Prostate gland (tissue), 2 donors: ENCODE measurements at regions not wholly inside any gene's neighbourhood (a gene's known extent, or its start where the extent isn't known, plus 50 kb on each side); places are given as distances from the start of the nearest gene placed in this dataset.
"Not testable (repeated sequence)": the region's sequence is repeated elsewhere in the genome, so short reads cannot be mapped to it uniquely, and the experiment has no call there.

ENCODE experiments used
- DNase-seq: peaks from one replicate; pipeline ENCODE4 v3.0.0-alpha.2; 2019; ENCODE audit warnings: low spot score
- H3K27ac ChIP-seq, 2 donors: fragments of 200-600 bp; sonication (generic); 2 replicates each; pipeline ENCODE4 v1.5.1; 2017 to 2019
- H3K27me3 ChIP-seq: fragments of 200-600 bp; sonication (generic); replicated peaks from 2 replicates; pipeline ENCODE4 v1.5.1; 2019; ENCODE audit not compliant: insufficient read depth
- H3K36me3 ChIP-seq, 2 donors: fragments of 200-600 bp; sonication (generic); 1 replicate in 1 of 2; 2 replicates in 1 of 2; pipeline versions ENCODE4 v1.5.1 to v1.8.1; 2017 to 2019
- H3K4me1 ChIP-seq: fragments of 200-600 bp; sonication (generic); replicated peaks from 2 replicates; pipeline ENCODE4 v1.5.1; 2019
- H3K4me3 ChIP-seq, 2 donors: fragments of 200-600 bp; sonication (generic); 2 replicates each; pipeline ENCODE4 v1.5.1; 2017 to 2019
- H3K9me3 ChIP-seq: fragments of 200-600 bp; sonication (generic); 2 replicates; pipeline ENCODE4 v1.5.1; 2017
- POLR2A ChIP-seq: fragments of 450-650 bp; IDR thresholded peaks from one replicate; pipeline ENCODE4 v1.6.1; 2016; ENCODE audit warnings: antibody characterized with exemption, mild to moderate bottlenecking
- POLR2AphosphoS5 ChIP-seq: sonication (generic); formaldehyde crosslinking; IDR thresholded peaks from one replicate; pipeline ENCODE4 v1.6.1; 2017; ENCODE audit warnings: antibody characterized with exemption
- WGBS: methylation state at CpG from one replicate; pipeline ENCODE4 v1.1.5; 2018; 5-methylcytosine and 5-hydroxymethylcytosine counted together
- intact Hi-C: fragments of 100-400 bp; cut with DNase I; formaldehyde crosslinking; loops from one replicate; pipeline ENCODE4 v1.14.2; 2022
- TF ChIP-seq, protein P1 (sequence below), 4 experiments: fragments of 200-600 bp in 2 of 4; fragments of 450-650 bp in 2 of 4; sonication (generic) in 2 of 4; IDR thresholded peaks; 1 replicate in 3 of 4; 2 replicates in 1 of 4; pipeline ENCODE4 v1.5.1; 2016 to 2019; ENCODE audit warnings: antibody characterized with exemption in 4 of 4, mild to moderate bottlenecking in 2 of 4, moderate library complexity in 2 of 4

DNA sequence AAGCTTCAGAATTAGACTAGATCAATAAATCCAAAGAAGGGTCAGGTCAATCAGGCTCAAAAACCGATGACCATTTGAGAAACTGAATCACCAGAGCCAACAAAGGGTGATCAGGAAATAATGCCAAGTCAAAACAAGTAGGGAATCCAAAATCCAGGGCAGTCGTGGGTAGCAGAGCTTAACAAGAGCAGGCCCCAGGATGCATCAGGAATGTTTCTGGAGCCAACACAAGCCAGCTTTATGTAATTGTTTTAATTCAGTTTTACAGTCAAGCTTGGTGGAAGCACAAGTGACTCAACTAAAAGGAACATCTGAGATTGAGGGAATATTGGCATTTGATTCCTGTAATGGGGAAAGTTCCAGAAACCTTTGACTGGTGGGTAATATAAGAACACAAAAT lies 237.9 kb upstream of the EDA2R start:
- DNase-seq: no peak
- Histone ChIP-seq H3K36me3 (no peaks in the 10 kb centered on the region), H3K4me3 (no peak overlapping the region), H3K27me3 (no peaks in the 10 kb centered on the region), H3K9me3 (no peaks in the 10 kb centered on the region), H3K27ac (no peak overlapping the region), H3K4me1 (no peaks in the 10 kb centered on the region)
- TF ChIP-seq, protein P1, sequence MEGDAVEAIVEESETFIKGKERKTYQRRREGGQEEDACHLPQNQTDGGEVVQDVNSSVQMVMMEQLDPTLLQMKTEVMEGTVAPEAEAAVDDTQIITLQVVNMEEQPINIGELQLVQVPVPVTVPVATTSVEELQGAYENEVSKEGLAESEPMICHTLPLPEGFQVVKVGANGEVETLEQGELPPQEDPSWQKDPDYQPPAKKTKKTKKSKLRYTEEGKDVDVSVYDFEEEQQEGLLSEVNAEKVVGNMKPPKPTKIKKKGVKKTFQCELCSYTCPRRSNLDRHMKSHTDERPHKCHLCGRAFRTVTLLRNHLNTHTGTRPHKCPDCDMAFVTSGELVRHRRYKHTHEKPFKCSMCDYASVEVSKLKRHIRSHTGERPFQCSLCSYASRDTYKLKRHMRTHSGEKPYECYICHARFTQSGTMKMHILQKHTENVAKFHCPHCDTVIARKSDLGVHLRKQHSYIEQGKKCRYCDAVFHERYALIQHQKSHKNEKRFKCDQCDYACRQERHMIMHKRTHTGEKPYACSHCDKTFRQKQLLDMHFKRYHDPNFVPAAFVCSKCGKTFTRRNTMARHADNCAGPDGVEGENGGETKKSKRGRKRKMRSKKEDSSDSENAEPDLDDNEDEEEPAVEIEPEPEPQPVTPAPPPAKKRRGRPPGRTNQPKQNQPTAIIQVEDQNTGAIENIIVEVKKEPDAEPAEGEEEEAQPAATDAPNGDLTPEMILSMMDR (IDR thresholded peaks at IDR 0.05): no peak
- TF ChIP-seq POLR2AphosphoS5 (no peak), POLR2A (no peak)
- intact Hi-C loops: no loop called here
- WGBS: 55% methylated on average over 2 of the region's 2 CpGs

DNA sequence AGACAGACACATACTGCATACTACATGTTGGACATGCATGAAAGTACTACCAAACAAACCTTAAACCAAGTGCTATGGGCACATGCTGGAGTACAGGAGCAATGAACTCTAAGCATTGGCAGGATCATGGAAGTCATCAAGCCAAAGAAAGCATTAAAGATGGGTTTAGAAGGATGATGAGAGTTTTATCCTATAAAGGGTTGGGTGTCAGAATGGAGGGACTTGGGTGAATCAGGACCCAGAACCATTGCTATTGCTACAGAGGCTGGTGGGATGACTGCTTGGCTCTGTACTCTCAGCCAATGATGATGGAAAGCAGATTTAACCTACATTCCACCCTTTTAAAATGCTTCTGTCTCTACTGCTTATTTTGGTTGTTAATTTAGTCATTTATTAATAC lies 233.9 kb upstream of the EDA2R start:
- no peak overlapping the region for H3K4me3 ChIP-seq
- no peaks in the 10 kb centered on the region for H3K4me1 ChIP-seq
- no peak for DNase-seq
- intact Hi-C loops: no loop called here
- no peak for TF ChIP-seq POLR2AphosphoS5
- TF ChIP-seq POLR2A: no peak
- TF ChIP-seq, protein P1 (IDR thresholded peaks at IDR 0.05): no peak
- no peak overlapping the region for H3K27ac ChIP-seq
- H3K27me3 ChIP-seq: no peaks in the 10 kb centered on the region
- H3K36me3 ChIP-seq: no peaks in the 10 kb centered on the region
- no peaks in the 10 kb centered on the region for H3K9me3 ChIP-seq

DNA sequence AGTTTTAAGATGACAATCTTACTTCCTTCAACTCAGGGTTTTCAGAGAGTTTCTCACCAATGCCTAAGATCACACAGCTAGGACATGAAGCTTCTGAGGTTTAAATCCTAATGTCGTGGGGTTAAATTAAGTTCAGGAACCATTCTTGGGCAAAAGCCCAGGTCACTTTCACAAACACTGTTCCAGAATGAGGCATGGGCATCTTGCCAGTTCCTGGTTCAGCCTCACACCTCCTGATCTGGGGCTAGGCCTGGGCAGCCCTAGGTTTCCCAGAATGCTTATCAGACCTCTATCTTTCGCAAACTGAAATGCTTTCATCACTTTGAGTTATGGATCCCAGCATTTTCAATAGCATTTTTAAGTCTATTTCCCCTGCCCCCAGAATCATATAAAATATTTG lies 224.8 kb upstream of the EDA2R start:
- Histone ChIP-seq H3K36me3 (no peaks in the 10 kb centered on the region), H3K4me1 (no peaks in the 10 kb centered on the region), H3K9me3 (no peaks in the 10 kb centered on the region), H3K27ac (no peak overlapping the region), H3K4me3 (no peak overlapping the region), H3K27me3 (no peaks in the 10 kb centered on the region)
- 63% methylated on average over 2 of the region's 2 CpGs for WGBS
- TF ChIP-seq, protein P1 (IDR thresholded peaks at IDR 0.05): no peak
- TF ChIP-seq POLR2AphosphoS5: no peak
- TF ChIP-seq POLR2A: no peak
- DNase-seq: peak; percentile 4
- intact Hi-C loops: no loop called here

DNA sequence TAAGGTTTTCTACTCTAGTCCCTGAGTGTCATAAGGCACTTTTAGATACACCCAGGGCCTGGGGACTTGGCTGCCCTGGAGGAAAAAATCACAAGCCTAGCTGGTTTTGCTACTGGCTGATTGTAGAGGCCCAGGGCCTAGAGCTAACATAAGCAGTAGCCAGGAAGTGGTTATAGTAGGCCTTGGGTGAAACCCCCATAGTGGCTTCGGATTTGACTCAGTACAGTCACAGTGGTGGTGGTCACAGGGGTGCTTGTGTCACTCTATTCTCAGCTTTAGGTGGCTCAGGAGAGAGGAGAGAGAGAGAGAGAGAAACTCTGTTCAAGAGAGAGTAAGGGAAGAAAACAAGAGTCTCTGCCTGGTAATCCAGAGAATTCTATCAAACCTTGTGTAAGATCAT lies 194.5 kb upstream of the EDA2R start:
- Histone ChIP-seq H3K27me3 (no peaks in the 10 kb centered on the region), H3K4me1 (no peaks in the 10 kb centered on the region), H3K27ac (no peak overlapping the region), H3K4me3 (no peak overlapping the region), H3K9me3 (no peaks in the 10 kb centered on the region), H3K36me3 (no peaks in the 10 kb centered on the region)
- TF ChIP-seq, protein P1 (IDR thresholded peaks at IDR 0.05): no peak
- TF ChIP-seq POLR2A: no peak
- TF ChIP-seq POLR2AphosphoS5: no peak
- intact Hi-C loops: no loop called here
- WGBS: 82% methylated on average over 1 of the region's 1 CpG
- no peak for DNase-seq

DNA sequence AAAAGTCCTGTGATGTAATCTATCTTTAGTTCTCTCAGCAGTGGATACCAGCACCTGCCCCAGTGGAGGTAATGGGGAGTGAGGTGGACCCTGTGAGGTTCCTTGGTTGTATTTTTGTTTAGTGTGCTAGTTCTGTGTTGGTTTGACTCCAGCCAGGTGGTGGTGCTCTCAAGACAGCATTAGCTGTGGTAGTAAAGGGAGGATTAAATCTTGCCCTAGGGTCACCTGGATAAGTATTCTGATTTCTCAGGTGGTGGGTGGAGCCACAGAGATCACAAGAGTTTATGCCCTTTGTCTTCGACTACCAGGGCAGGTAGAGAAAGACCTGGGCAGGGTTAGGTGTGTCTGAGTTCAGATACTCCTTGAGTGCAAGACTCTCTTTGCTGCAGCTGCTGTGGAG lies 176.3 kb upstream of the EDA2R start:
- Histone ChIP-seq H3K4me3 (no peak overlapping the region), H3K27ac (no peak overlapping the region), H3K36me3 (no peaks in the 10 kb centered on the region), H3K27me3 (no peaks in the 10 kb centered on the region), H3K4me1 (no peaks in the 10 kb centered on the region), H3K9me3 (no peaks in the 10 kb centered on the region)
- TF ChIP-seq POLR2AphosphoS5 (no peak), POLR2A (no peak)
- TF ChIP-seq, protein P1 (IDR thresholded peaks at IDR 0.05): no peak
- no peak for DNase-seq
- intact Hi-C loops: no loop called here
- WGBS: 75% methylated on average over 1 of the region's 1 CpG

DNA sequence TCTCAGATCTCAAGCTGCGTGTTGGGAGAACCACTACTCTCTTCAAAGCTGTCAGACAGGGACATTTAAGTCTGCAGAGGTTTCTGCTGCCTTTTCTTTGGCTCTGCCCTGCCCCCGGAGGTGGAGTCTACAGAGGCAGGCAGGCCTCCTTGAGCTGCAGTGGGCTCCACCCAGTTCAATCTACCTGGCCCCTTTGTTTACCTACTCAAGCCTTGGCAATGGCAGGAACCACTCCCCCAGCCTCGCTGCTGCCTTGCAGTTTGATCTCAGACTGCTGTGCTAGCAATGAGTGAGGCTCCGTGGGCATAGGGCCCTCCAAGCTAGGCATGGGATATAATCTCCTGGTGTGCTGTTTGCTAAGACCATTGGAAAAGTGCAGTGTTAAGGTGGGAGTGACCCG lies 155.6 kb upstream of the EDA2R start:
- H3K27ac ChIP-seq, H3K4me3 ChIP-seq, H3K36me3 ChIP-seq, H3K9me3 ChIP-seq, intact Hi-C loops, H3K27me3 ChIP-seq, H3K4me1 ChIP-seq, DNase-seq: not testable (repeated sequence)
- 78% methylated on average over 5 of the region's 5 CpGs for WGBS
